GM21723 (cell line): ENCODE measurements at regions not wholly inside any gene's neighbourhood (a gene's known extent, or its start where the extent isn't known, plus 50 kb on each side); places are given as distances from the start of the nearest gene placed in this dataset.
"Not testable (repeated sequence)": the region's sequence is repeated elsewhere in the genome, so short reads cannot be mapped to it uniquely, and the experiment has no call there.

ENCODE experiments used
- ATAC-seq: cut with Tn5 transposase; IDR thresholded peaks from one replicate; pipeline ENCODE4 v1.9.1; 2021; ENCODE audit warnings: mild to moderate bottlenecking, moderate library complexity; ENCODE audit not compliant: unreplicated experiment

GRCh38 chr2:120513776-120514357 lies 167.9 kb downstream of the INHBB start:
- no peak for ATAC-seq

- ATAC-seq: no peak
Observed at GRCh38 chr2:120514521-120514920, 168.6 kb downstream of the INHBB start.

GRCh38 chr2:120515066-120515758 lies 169.3 kb downstream of the INHBB start:
- not testable (repeated sequence) for ATAC-seq

- no peak for ATAC-seq
Observed at GRCh38 chr2:120515759-120516678, 170.1 kb downstream of the INHBB start.

GRCh38 chr2:120516679-120517314 lies 170.9 kb downstream of the INHBB start:
- ATAC-seq: no peak

GRCh38 chr2:120517751-120518469 lies 172.0 kb downstream of the INHBB start:
- ATAC-seq: no peak

- no peak for ATAC-seq
Observed at GRCh38 chr2:120518819-120519218, 172.9 kb downstream of the INHBB start.

- no peak for ATAC-seq
Observed at GRCh38 chr2:120519469-120519868, 173.5 kb downstream of the INHBB start.

GRCh38 chr2:120520454-120520853 lies 174.5 kb downstream of the INHBB start:
- no peak for ATAC-seq

- no peak for ATAC-seq
Observed at GRCh38 chr2:120520929-120521912, 175.3 kb downstream of the INHBB start.

- no peak for ATAC-seq
Observed at GRCh38 chr2:120522151-120522751, 176.3 kb downstream of the INHBB start.

GRCh38 chr2:120523766-120524165 lies 177.8 kb downstream of the INHBB start:
- no peak for ATAC-seq

- no peak for ATAC-seq
Observed at GRCh38 chr2:120524174-120524573, 178.2 kb downstream of the INHBB start.

GRCh38 chr2:120525056-120526046 lies 179.4 kb downstream of the INHBB start:
- ATAC-seq: no peak

- no peak for ATAC-seq
Observed at GRCh38 chr2:120526047-120526562, 180.2 kb downstream of the INHBB start.

- no peak for ATAC-seq
Observed at GRCh38 chr2:120526997-120527945, 181.3 kb downstream of the INHBB start.
